HG03469 (cell line): ENCODE measurements at regions not wholly inside any gene's neighbourhood (a gene's known extent, or its start where the extent isn't known, plus 50 kb on each side); places are given as distances from the start of the nearest gene placed in this dataset.

Experiments used
- ATAC-seq: cut with Tn5 transposase; IDR thresholded peaks from one replicate; pipeline ENCODE4 v1.9.1; 2021; ENCODE audit warnings: mild to moderate bottlenecking, moderate library complexity, moderate number of reproducible peaks; ENCODE audit not compliant: unreplicated experiment

GRCh38 chr18:45413180-45413836 is 202.0 kb upstream of the SLC14A2 start:
- ATAC-seq = no peak

GRCh38 chr18:45415614-45416013 is 199.7 kb upstream of the SLC14A2 start:
- no peak for ATAC-seq

- no peak for ATAC-seq
Measured at GRCh38 chr18:45416168-45416567, 199.1 kb upstream of the SLC14A2 start.

- ATAC-seq = no peak
Measured at GRCh38 chr18:45417392-45417791, 197.9 kb upstream of the SLC14A2 start.

GRCh38 chr18:45423659-45424058 is 191.6 kb upstream of the SLC14A2 start:
- ATAC-seq = no peak

GRCh38 chr18:45430041-45430440 is 185.2 kb upstream of the SLC14A2 start:
- no peak for ATAC-seq

- ATAC-seq = no peak
Measured at GRCh38 chr18:45435810-45436209, 179.5 kb upstream of the SLC14A2 start.

- no peak for ATAC-seq
Measured at GRCh38 chr18:45437366-45437765, 177.9 kb upstream of the SLC14A2 start.

- ATAC-seq = no peak
Measured at GRCh38 chr18:45439851-45440645, 175.2 kb upstream of the SLC14A2 start.

GRCh38 chr18:45441110-45441847 is 174.0 kb upstream of the SLC14A2 start:
- no peak for ATAC-seq

GRCh38 chr18:45444040-45444439 is 171.2 kb upstream of the SLC14A2 start:
- ATAC-seq = no peak

- ATAC-seq = no peak
Measured at GRCh38 chr18:45447355-45448265, 167.7 kb upstream of the SLC14A2 start.

GRCh38 chr18:45448871-45449270 is 166.4 kb upstream of the SLC14A2 start:
- ATAC-seq = no peak

- no peak for ATAC-seq
Measured at GRCh38 chr18:45449418-45450227, 165.7 kb upstream of the SLC14A2 start.

- ATAC-seq = no peak
Measured at GRCh38 chr18:45456090-45457021, 158.9 kb upstream of the SLC14A2 start.

GRCh38 chr18:45458033-45458432 is 157.2 kb upstream of the SLC14A2 start:
- ATAC-seq = no peak

- no peak for ATAC-seq
Measured at GRCh38 chr18:45462179-45462578, 153.1 kb upstream of the SLC14A2 start.

GRCh38 chr18:45463451-45463850 is 151.8 kb upstream of the SLC14A2 start:
- no peak for ATAC-seq

- ATAC-seq = no peak
Measured at GRCh38 chr18:45464619-45465018, 150.7 kb upstream of the SLC14A2 start.
